HCT116 (cell line): ENCODE measurements at regions not wholly inside any gene's neighbourhood (a gene's known extent, or its start where the extent isn't known, plus 50 kb on each side); places are given as distances from the start of the nearest gene placed in this dataset.

Experiments
- ATAC-seq: fragments of 200-7000 bp; cut with Tn5 transposase; 2 replicates; pipeline ENCODE4 v1.9.1; 2020; ENCODE audit warnings: mild to moderate bottlenecking, moderate library complexity
- BruUV-seq: library from RNA; stranded (reverse); fragments of 400-500 nt; replicated peaks from 2 replicates; lab custom pipeline; 2021; lab: Mats Ljungman, UMichigan
- CTCF ChIA-PET: fragments of 300-600 bp; sonication (Branson Sonifier 250); formaldehyde crosslinking; loops from one replicate; lab custom pipeline; 2021; ENCODE audit warnings: antibody characterized with exemption; lab: Charles Lee
- POLR2A ChIA-PET: fragments of 300-600, 350-600 bp; sonication (Branson Sonifier 250); formaldehyde crosslinking; loops from one replicate; lab custom pipeline; 2021; ENCODE audit warnings: antibody characterized with exemption; lab: Charles Lee
- RAD21 ChIA-PET, 2 experiments: fragments of 300-600 bp; sonication (Branson Sonifier 250); formaldehyde crosslinking; loops; one replicate each; lab custom pipeline; 2023; ENCODE audit warnings: low total read pairs in 2 of 2; ENCODE audit not compliant: uncharacterized antibody in 2 of 2, unreplicated experiment in 2 of 2, low non-redundant PET in 1 of 2; lab: Charles Lee
- DNase-seq: peaks from one replicate; pipeline ENCODE4 v3.0.0-alpha.2; 2010; ENCODE audit warnings: low read depth, low spot score
- H2AFZ ChIP-seq: fragments of 200-600 bp; shearing (Covaris generic), sonication (generic); 2 replicates; pipeline ENCODE4 v1.6.1; 2017; ENCODE audit warnings: low read depth, mixed run types, mixed read lengths, antibody characterized with exemption, low read length; ENCODE audit not compliant: poor library complexity, severe bottlenecking
- H3K27ac ChIP-seq: 2 replicates; pipeline ENCODE4 v1.5.1; 2012; ENCODE audit warnings: low read depth, low read length
- H3K27me3 ChIP-seq: fragments of 200-600 bp; sonication (generic); 2 replicates; pipeline ENCODE4 v1.6.1; 2016; ENCODE audit warnings: mixed run types, low read length, mixed read lengths; ENCODE audit not compliant: insufficient read depth
- H3K36me3 ChIP-seq, 2 experiments: fragments of 200-500 bp in 1 of 2; fragments of 200-600 bp in 1 of 2; sonication (Bioruptor generic) in 1 of 2; sonication (generic) in 1 of 2; 2 replicates each; pipeline versions ENCODE4 v1.5.1 to v1.6.1; 2014 to 2016; ENCODE audit warnings: low read length in 2 of 2, inconsistent platforms in 1 of 2, mixed read lengths in 1 of 2, mixed run types in 1 of 2; ENCODE audit not compliant: insufficient read depth in 2 of 2, control insufficient read depth in 1 of 2
- H3K4me1 ChIP-seq, 2 experiments: fragments of 200-600 bp in 1 of 2; sonication (generic) in 1 of 2; 2 replicates each; pipeline versions ENCODE4 v1.5.1 to v1.6.1; 2012 to 2017; ENCODE audit warnings: low read length in 2 of 2, inconsistent platforms in 1 of 2, mild to moderate bottlenecking in 1 of 2, mixed read lengths in 1 of 2, mixed run types in 1 of 2, moderate library complexity in 1 of 2; ENCODE audit not compliant: insufficient read depth in 2 of 2, control insufficient read depth in 1 of 2
- H3K4me2 ChIP-seq: fragments of 200-600 bp; sonication (generic); 2 replicates; pipeline ENCODE4 v1.6.1; 2017; ENCODE audit warnings: mixed run types, low read length, mixed read lengths
- H3K4me3 ChIP-seq, 2 experiments: fragments of 200-600 bp in 1 of 2; sonication (generic) in 1 of 2; replicated peaks in 1 of 2; 2 replicates each; pipeline ENCODE4 v1.5.1; 2011 to 2016; ENCODE audit warnings: low read length in 2 of 2, control low read depth in 1 of 2, low read depth in 1 of 2, mild to moderate bottlenecking in 1 of 2, mixed read lengths in 1 of 2, mixed run types in 1 of 2
- H3K79me2 ChIP-seq: fragments of 200-600 bp; sonication (generic); 2 replicates; pipeline ENCODE4 v1.6.1; 2017; ENCODE audit warnings: mild to moderate bottlenecking, mixed run types, low read length, moderate library complexity, mixed read lengths; ENCODE audit not compliant: insufficient read depth
- H3K9ac ChIP-seq: fragments of 200-600 bp; sonication (generic); 2 replicates; pipeline ENCODE4 v1.6.1; 2016; ENCODE audit warnings: low read length, mixed read lengths
- H3K9me2 ChIP-seq: fragments of 200-600 bp; sonication (generic), shearing (Covaris generic); 2 replicates; pipeline ENCODE4 v1.6.1; 2017; ENCODE audit warnings: mixed run types, mild to moderate bottlenecking, moderate library complexity; ENCODE audit not compliant: insufficient read depth
- H3K9me3 ChIP-seq, 2 experiments: fragments of 200-500 bp in 1 of 2; fragments of 200-600 bp in 1 of 2; sonication (Bioruptor generic) in 1 of 2; sonication (generic) in 1 of 2; 2 replicates each; pipeline ENCODE4 v1.6.1; 2014 to 2017; ENCODE audit warnings: low read length in 2 of 2, mixed read lengths in 2 of 2, inconsistent platforms in 1 of 2, low read depth in 1 of 2, mild to moderate bottlenecking in 1 of 2, mixed run types in 1 of 2, moderate library complexity in 1 of 2; ENCODE audit not compliant: control insufficient read depth in 1 of 2, insufficient read depth in 1 of 2
- H4K20me1 ChIP-seq: fragments of 200-600 bp; sonication (generic), shearing (Covaris generic); 2 replicates; pipeline ENCODE4 v1.6.1; 2017; ENCODE audit warnings: mixed run types, mild to moderate bottlenecking, moderate library complexity; ENCODE audit not compliant: insufficient read depth
- ATF3 ChIP-seq: IDR thresholded peaks from 2 replicates; pipeline ENCODE4 v1.6.1; 2012
- CBX3 ChIP-seq: IDR thresholded peaks from 2 replicates; pipeline ENCODE4 v1.6.1; 2012; ENCODE audit warnings: low read depth
- ELF1 ChIP-seq: IDR thresholded peaks from 2 replicates; pipeline ENCODE4 v1.6.1; 2012; ENCODE audit warnings: low read depth, borderline replicate concordance
- EZH2 ChIP-seq: fragments of 200-600 bp; sonication (generic); IDR thresholded peaks from 2 replicates; pipeline ENCODE4 v1.6.1; 2017; ENCODE audit warnings: antibody characterized with exemption, mixed run types
- JUND ChIP-seq: IDR thresholded peaks from 2 replicates; pipeline ENCODE4 v1.6.1; 2012
- MAX ChIP-seq: IDR thresholded peaks from 2 replicates; pipeline ENCODE4 v1.6.1; 2012
- POLR2A ChIP-seq: IDR thresholded peaks from 2 replicates; pipeline ENCODE4 v1.7.0; 2011; ENCODE audit warnings: borderline replicate concordance; ENCODE audit not compliant: insufficient read depth, insufficient read length; ENCODE audit errors: extremely low read depth
- POLR2AphosphoS5 ChIP-seq: IDR thresholded peaks from 2 replicates; pipeline ENCODE4 v1.6.1; 2011; ENCODE audit warnings: mild to moderate bottlenecking, low read depth, low read length, moderate library complexity
- REST ChIP-seq: IDR thresholded peaks from 2 replicates; pipeline ENCODE4 v1.6.1; 2012; ENCODE audit warnings: low read depth
- TCF7L2 ChIP-seq: IDR thresholded peaks from 2 replicates; pipeline ENCODE4 v1.7.0; 2011; ENCODE audit warnings: borderline replicate concordance, inconsistent platforms; ENCODE audit not compliant: insufficient read depth, insufficient read length; ENCODE audit errors: extremely low read depth
- ZFX ChIP-seq: fragments of 450-650 bp; IDR thresholded peaks from 2 replicates; pipeline ENCODE4 v1.6.1; 2017
- ZNF274 ChIP-seq: fragments of 200-500 bp; sonication (Bioruptor generic); IDR thresholded peaks from 2 replicates; pipeline ENCODE4 v1.6.1; 2014; ENCODE audit warnings: mild to moderate bottlenecking, low read depth, low read length, inconsistent platforms
- intact Hi-C: fragments of 100-400 bp; cut with micrococcal nuclease; formaldehyde crosslinking; loops from 2 replicates; pipeline ENCODE4 v1.10.0; 2022

- ChIA-PET POLR2A (no interaction called here), RAD21 (no interaction called here), CTCF (no interaction called here)
- Histone ChIP-seq H3K9me3 (no peaks in the 10 kb centered on the region), H3K4me2 (no peak overlapping the region), H3K36me3 (no peaks in the 10 kb centered on the region), H3K9me2 (no peaks in the 10 kb centered on the region), H3K27me3 (no peaks in the 10 kb centered on the region), H3K4me3 (no peak overlapping the region), H3K27ac (no peak overlapping the region), H2AFZ (no peak overlapping the region), H3K79me2 (no peaks in the 10 kb centered on the region), H4K20me1 (no peaks in the 10 kb centered on the region), H3K4me1 (no peaks in the 10 kb centered on the region), H3K9ac (no peak overlapping the region)
- intact Hi-C loops = no loop called here
- DNase-seq (no peak), ATAC-seq (no peak)
- BruUV-seq = no TSS peak
- TF ChIP-seq ZFX = no peak
- TF ChIP-seq JUND = no peak
- TF ChIP-seq REST = no peak
Measured at GRCh38 chr2:57848723-57849122, 197.9 kb upstream of the VRK2 start.

DNA sequence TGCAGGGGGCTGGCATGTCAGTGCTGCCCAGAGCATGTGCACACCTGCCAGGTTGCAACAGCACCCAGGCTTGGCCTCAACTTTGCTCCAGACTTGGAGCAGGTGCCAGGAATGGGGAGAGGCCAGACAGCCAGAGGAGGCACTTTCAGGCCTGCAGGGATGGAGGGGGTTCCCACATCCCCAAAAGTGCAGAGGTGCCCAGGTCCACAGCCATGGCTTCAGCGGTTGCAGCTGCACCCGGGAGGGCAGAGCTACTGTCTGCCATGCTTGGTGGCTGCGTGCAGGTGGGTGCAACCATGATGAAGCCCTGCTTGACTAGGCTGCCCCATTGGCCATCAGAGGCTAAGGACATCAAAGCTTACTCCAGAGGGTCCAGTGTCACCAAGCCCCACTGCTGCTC, 196.8 kb upstream of the VRK2 start:
- ChIA-PET CTCF (no interaction called here), RAD21 (no interaction called here), POLR2A (no interaction called here)
- H3K27ac ChIP-seq = no peak overlapping the region
- no peaks in the 10 kb centered on the region for H3K27me3 ChIP-seq
- no peak overlapping the region for H3K4me2 ChIP-seq
- H3K9ac ChIP-seq = no peak overlapping the region
- H3K4me1 ChIP-seq = no peaks in the 10 kb centered on the region
- no peaks in the 10 kb centered on the region for H3K36me3 ChIP-seq
- BruUV-seq = no TSS peak
- ATAC-seq = no peak
- H3K4me3 ChIP-seq = no peak overlapping the region
- H3K79me2 ChIP-seq = no peaks in the 10 kb centered on the region
- DNase-seq = no peak
- H3K9me3 ChIP-seq = no peaks in the 10 kb centered on the region
- no peaks in the 10 kb centered on the region for H3K9me2 ChIP-seq
- intact Hi-C loops = no loop called here
- no peak overlapping the region for H2AFZ ChIP-seq
- H4K20me1 ChIP-seq = no peaks in the 10 kb centered on the region
- TF ChIP-seq MAX (no peak), ATF3 (no peak), ZFX (no peak), POLR2A (no peak), POLR2AphosphoS5 (no peak), CBX3 (no peak), REST (no peak), TCF7L2 (no peak), ELF1 (no peak), ZNF274 (no peak), EZH2 (no peak)
